Middle frontal gyrus (tissue), 1 donor: ENCODE measurements at regions not wholly inside any gene's neighbourhood (a gene's known extent, or its start where the extent isn't known, plus 50 kb on each side); places are given as distances from the start of the nearest gene placed in this dataset.

ENCODE experiments used
- DNase-seq: peaks from one replicate; pipeline ENCODE4 v3.0.0-alpha.2; 2015; ENCODE audit warnings: low spot score; ENCODE audit errors: extremely low spot score

GRCh38 chr10:89153971-89154370 lies 53.1 kb downstream of the CH25H start:
- DNase-seq, result no peak

- DNase-seq, result no peak
Measured at GRCh38 chr10:89153116-89153515, 54.0 kb downstream of the CH25H start.

- DNase-seq, result no peak
Measured at GRCh38 chr10:89151857-89152256, 55.3 kb downstream of the CH25H start.

GRCh38 chr10:89148061-89148460 lies 59.1 kb downstream of the CH25H start:
- DNase-seq, result no peak

- no peak for DNase-seq
Measured at GRCh38 chr10:89147256-89147655, 59.9 kb downstream of the CH25H start.

GRCh38 chr10:89144836-89145235 lies 62.3 kb downstream of the CH25H start:
- DNase-seq, result no peak

GRCh38 chr10:89142590-89142989 lies 64.5 kb downstream of the CH25H start:
- no peak for DNase-seq

- DNase-seq, result no peak
Measured at GRCh38 chr10:89138755-89139490, 68.2 kb downstream of the CH25H start.

- no peak for DNase-seq
Measured at GRCh38 chr10:89134963-89135362, 72.2 kb downstream of the CH25H start.

GRCh38 chr10:89129911-89130310 lies 77.2 kb downstream of the CH25H start:
- no peak for DNase-seq

- DNase-seq, result no peak
Measured at GRCh38 chr10:89122433-89123051, 84.6 kb downstream of the CH25H start.

GRCh38 chr10:89121764-89122020 lies 85.4 kb downstream of the CH25H start:
- DNase-seq, result no peak

- no peak for DNase-seq
Measured at GRCh38 chr10:89120931-89121763, 86.0 kb downstream of the CH25H start.

- no peak for DNase-seq
Measured at GRCh38 chr10:89119651-89120050, 87.5 kb downstream of the CH25H start.

GRCh38 chr10:89118091-89118490 lies 89.0 kb downstream of the CH25H start:
- no peak for DNase-seq

- DNase-seq, result no peak
Measured at GRCh38 chr10:89115876-89116627, 91.1 kb downstream of the CH25H start.

GRCh38 chr10:89114846-89115625 lies 92.1 kb downstream of the CH25H start:
- no peak for DNase-seq

- no peak for DNase-seq
Measured at GRCh38 chr10:89102735-89103134, 104.4 kb downstream of the CH25H start.

- DNase-seq, result no peak
Measured at GRCh38 chr10:89101943-89102342, 105.2 kb downstream of the CH25H start.

- DNase-seq, result no peak
Measured at GRCh38 chr10:89100680-89101079, 106.4 kb downstream of the CH25H start.

GRCh38 chr10:89097226-89097625 lies 106.6 kb downstream of the FAS start:
- no peak for DNase-seq
